ENCODE measurements at regions not wholly inside any gene's neighbourhood (a gene's known extent, or its start where the extent isn't known, plus 50 kb on each side); places are given as distances from the start of the nearest gene placed in this dataset.
"Not testable (repeated sequence)": the region's sequence is repeated elsewhere in the genome, so short reads cannot be mapped to it uniquely, and the experiment has no call there.

DNA sequence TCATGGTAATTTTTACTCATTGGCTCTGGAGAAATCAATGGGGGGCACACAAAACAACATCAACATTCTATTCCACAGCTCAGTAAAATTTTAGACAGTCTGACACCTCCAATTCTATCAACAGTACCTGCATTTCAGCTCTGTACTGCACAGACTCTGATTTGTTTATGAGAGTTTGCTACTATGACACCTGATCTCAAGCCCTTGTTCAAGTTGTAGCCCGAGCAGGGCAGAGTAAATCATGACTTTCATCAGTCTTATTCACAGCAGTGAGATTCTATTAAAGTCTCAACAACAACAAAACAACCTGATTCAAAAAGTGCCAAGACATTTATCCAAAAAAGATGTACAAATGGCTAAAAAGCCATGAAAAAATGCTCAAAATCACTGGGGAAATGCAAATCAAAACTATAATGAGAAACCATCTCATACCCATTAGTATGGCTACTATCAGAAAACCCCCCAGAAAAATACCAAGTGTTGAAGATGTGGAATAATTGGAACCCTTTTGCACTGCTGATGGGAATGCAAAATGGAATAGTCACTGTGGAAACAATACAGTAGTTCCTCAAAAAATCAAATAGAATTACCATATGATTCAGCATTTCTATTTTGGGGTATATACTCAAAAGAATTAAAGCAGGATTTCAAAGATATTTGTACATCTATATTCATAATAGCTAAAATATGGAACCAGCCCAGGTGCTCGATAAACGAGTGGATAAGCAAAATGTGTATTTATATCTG, 71.7 kb upstream of the RBMS1 start:
- no peak for DNase-seq
- Histone ChIP-seq H3K36me3 (ENCODE audit: control insufficient read depth in 3 of 3, insufficient read depth in 2 of 3, low read depth in 1 of 3, low read length in 3 of 3) (no peaks in the 10 kb centered on the region), H3K27ac (ENCODE audit: low read depth in 1 of 3, low read length in 2 of 3) (no peak overlapping the region), H3K4me3 (ENCODE audit: low read depth in 1 of 3, low read length in 3 of 3) (no peak overlapping the region), H3K9me3 (ENCODE audit: control insufficient read depth in 2 of 2, insufficient read depth in 1 of 2, low read depth in 1 of 2, low read length in 1 of 2) (no peaks in the 10 kb centered on the region), H3K4me1 (ENCODE audit: control insufficient read depth in 3 of 3, insufficient read depth in 2 of 3, low read depth in 1 of 3, low read length in 2 of 3) (no peaks in the 10 kb centered on the region), H3K27me3 (ENCODE audit: control insufficient read depth in 3 of 3, insufficient read depth in 3 of 3, low read length in 3 of 3) (no peaks in the 10 kb centered on the region)
- no peak for FAIRE-seq
- WGBS, 3 donors = 68 to 73% (median 70%) methylated on average over 3 of the region's 3 CpGs

DNA sequence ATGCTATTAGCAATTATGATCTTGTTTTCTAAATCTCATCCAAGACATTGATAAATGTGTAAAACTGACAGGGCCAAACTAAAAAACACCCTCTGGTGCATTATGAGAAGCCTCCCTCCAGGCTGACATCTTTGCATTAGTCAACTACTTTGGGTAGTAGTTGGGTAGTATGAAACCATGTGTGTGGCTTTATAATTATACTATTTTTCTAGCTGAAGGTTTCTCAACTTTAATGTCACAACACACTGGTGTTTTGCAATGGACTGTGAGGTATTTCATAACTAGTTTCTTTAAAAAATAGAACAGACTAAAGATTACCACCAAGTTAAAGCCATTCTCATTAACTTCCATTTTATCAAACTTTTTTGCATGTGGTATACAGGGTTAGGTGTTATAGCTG, 73.1 kb upstream of the RBMS1 start:
- FAIRE-seq (no peak), DNase-seq (no peak)
- Histone ChIP-seq H3K27ac (ENCODE audit: low read depth in 1 of 3, low read length in 2 of 3) (no peak overlapping the region), H3K27me3 (ENCODE audit: control insufficient read depth in 3 of 3, insufficient read depth in 3 of 3, low read length in 3 of 3) (no peaks in the 10 kb centered on the region), H3K36me3 (ENCODE audit: control insufficient read depth in 3 of 3, insufficient read depth in 2 of 3, low read depth in 1 of 3, low read length in 3 of 3) (no peaks in the 10 kb centered on the region), H3K4me1 (ENCODE audit: control insufficient read depth in 3 of 3, insufficient read depth in 2 of 3, low read depth in 1 of 3, low read length in 2 of 3) (no peaks in the 10 kb centered on the region), H3K9me3 (ENCODE audit: control insufficient read depth in 2 of 2, insufficient read depth in 1 of 2, low read depth in 1 of 2, low read length in 1 of 2) (no peaks in the 10 kb centered on the region), H3K4me3 (ENCODE audit: low read depth in 1 of 3, low read length in 3 of 3) (no peak overlapping the region)

DNA sequence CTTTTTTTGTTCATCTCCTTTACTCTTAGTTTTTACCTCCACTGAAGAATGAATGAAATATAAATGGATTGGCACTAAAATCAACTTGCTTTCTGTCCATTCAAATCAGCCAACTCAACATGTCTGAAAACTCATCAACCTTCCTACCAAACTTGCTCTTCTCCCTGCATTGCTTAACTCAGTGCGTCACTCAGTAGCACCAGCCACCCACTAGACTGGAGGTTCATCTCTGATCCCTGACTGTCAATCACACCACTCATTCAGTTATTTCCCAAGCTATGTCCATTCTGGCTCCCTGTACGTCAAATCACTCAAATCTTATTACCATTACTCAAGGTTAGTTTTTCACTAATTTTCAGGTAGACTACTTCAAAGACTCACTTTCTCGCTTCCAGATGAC, 75.2 kb upstream of the RBMS1 start:
- Histone ChIP-seq H3K36me3 (ENCODE audit: control insufficient read depth in 3 of 3, insufficient read depth in 2 of 3, low read depth in 1 of 3, low read length in 3 of 3) (no peaks in the 10 kb centered on the region), H3K4me3 (ENCODE audit: low read depth in 1 of 3, low read length in 3 of 3) (no peak overlapping the region), H3K27me3 (ENCODE audit: control insufficient read depth in 3 of 3, insufficient read depth in 3 of 3, low read length in 3 of 3) (no peaks in the 10 kb centered on the region), H3K9me3 (ENCODE audit: control insufficient read depth in 2 of 2, insufficient read depth in 1 of 2, low read depth in 1 of 2, low read length in 1 of 2) (peaks cover 0 to 4% of the 10 kb centered on the region in 2 donors), H3K4me1 (ENCODE audit: control insufficient read depth in 3 of 3, insufficient read depth in 2 of 3, low read depth in 1 of 3, low read length in 2 of 3) (no peaks in the 10 kb centered on the region), H3K27ac (ENCODE audit: low read depth in 1 of 3, low read length in 2 of 3) (no peak overlapping the region)
- 95 to 96% (median 96%) methylated on average over 3 of the region's 3 CpGs for WGBS, 3 donors
- FAIRE-seq = no peak
- no peak for DNase-seq

DNA sequence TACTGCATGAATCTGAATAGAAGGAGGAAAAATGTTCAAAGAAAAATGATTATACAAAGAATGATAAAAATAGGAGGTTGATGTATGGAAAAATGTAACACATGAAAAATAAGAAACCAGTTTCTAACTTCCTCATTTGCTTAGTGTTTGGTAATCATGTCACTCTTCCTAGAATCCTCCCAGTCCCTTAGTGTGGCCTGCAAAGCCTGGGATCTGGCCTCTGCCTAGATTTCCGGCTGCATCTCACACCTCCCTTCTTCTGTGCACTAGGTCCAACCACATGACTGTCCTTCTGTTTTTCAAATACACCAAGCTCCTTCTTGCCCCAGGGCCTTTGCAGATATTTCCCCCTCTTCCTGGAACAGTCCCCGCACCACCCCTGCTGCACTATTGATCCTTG, 76.8 kb upstream of the RBMS1 start:
- H3K9me3 ChIP-seq (ENCODE audit: control insufficient read depth in 2 of 2, insufficient read depth in 1 of 2, low read depth in 1 of 2, low read length in 1 of 2) = peaks cover 0 to 4% of the 10 kb centered on the region in 2 donors
- H3K27me3 ChIP-seq (ENCODE audit: control insufficient read depth in 3 of 3, insufficient read depth in 3 of 3, low read length in 3 of 3) = no peaks in the 10 kb centered on the region
- H3K4me3 ChIP-seq (ENCODE audit: low read depth in 1 of 3, low read length in 3 of 3) = no peak overlapping the region
- no peak overlapping the region for H3K27ac ChIP-seq (ENCODE audit: low read depth in 1 of 3, low read length in 2 of 3)
- WGBS, 3 donors = 88 to 95% (median 90%) methylated on average over 2 of the region's 2 CpGs
- no peak for FAIRE-seq
- no peaks in the 10 kb centered on the region for H3K4me1 ChIP-seq (ENCODE audit: control insufficient read depth in 3 of 3, insufficient read depth in 2 of 3, low read depth in 1 of 3, low read length in 2 of 3)
- no peaks in the 10 kb centered on the region for H3K36me3 ChIP-seq (ENCODE audit: control insufficient read depth in 3 of 3, insufficient read depth in 2 of 3, low read depth in 1 of 3, low read length in 3 of 3)
- no peak for DNase-seq

- Histone ChIP-seq H3K9me3 (ENCODE audit: control insufficient read depth in 2 of 2, insufficient read depth in 1 of 2, low read depth in 1 of 2, low read length in 1 of 2) (peaks cover 0 to 6% of the 10 kb centered on the region in 2 donors), H3K36me3 (ENCODE audit: control insufficient read depth in 3 of 3, insufficient read depth in 2 of 3, low read depth in 1 of 3, low read length in 3 of 3) (no peaks in the 10 kb centered on the region), H3K27me3 (ENCODE audit: control insufficient read depth in 3 of 3, insufficient read depth in 3 of 3, low read length in 3 of 3) (no peaks in the 10 kb centered on the region), H3K27ac (ENCODE audit: low read depth in 1 of 3, low read length in 2 of 3) (no peak overlapping the region), H3K4me3 (ENCODE audit: low read depth in 1 of 3, low read length in 3 of 3) (no peak overlapping the region), H3K4me1 (ENCODE audit: control insufficient read depth in 3 of 3, insufficient read depth in 2 of 3, low read depth in 1 of 3, low read length in 2 of 3) (no peaks in the 10 kb centered on the region)
- WGBS, 3 donors = 83 to 92% (median 84%) methylated on average over 1 of the region's 1 CpG
- no peak for FAIRE-seq
- DNase-seq = no peak
Measured at GRCh38 chr2:160574468-160575140, 81.0 kb upstream of the RBMS1 start.

DNA sequence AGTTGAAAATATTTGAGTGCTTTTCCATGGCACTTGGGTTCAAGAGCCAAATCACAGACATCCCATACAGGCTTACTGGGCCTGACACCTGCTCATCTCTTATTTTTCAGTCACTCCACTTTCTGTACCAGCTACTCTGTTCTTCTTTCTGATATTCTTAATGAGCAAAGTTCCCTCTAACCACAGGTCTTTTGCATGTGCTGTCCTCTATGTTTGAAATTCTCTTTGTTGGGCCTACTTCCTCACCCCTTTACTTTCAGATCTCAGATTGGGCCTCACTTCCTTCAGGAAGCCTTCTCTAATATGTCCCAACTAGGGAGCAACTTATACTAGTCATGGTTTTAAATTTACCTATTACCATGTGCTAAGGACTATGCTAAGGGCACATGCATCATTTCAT, 81.8 kb upstream of the RBMS1 start:
- Histone ChIP-seq H3K4me1 (ENCODE audit: control insufficient read depth in 3 of 3, insufficient read depth in 2 of 3, low read depth in 1 of 3, low read length in 2 of 3) (no peaks in the 10 kb centered on the region), H3K27me3 (ENCODE audit: control insufficient read depth in 3 of 3, insufficient read depth in 3 of 3, low read length in 3 of 3) (no peaks in the 10 kb centered on the region), H3K27ac (ENCODE audit: low read depth in 1 of 3, low read length in 2 of 3) (no peak overlapping the region), H3K4me3 (ENCODE audit: low read depth in 1 of 3, low read length in 3 of 3) (no peak overlapping the region), H3K9me3 (ENCODE audit: control insufficient read depth in 2 of 2, insufficient read depth in 1 of 2, low read depth in 1 of 2, low read length in 1 of 2) (peaks cover 0 to 6% of the 10 kb centered on the region in 2 donors), H3K36me3 (ENCODE audit: control insufficient read depth in 3 of 3, insufficient read depth in 2 of 3, low read depth in 1 of 3, low read length in 3 of 3) (no peaks in the 10 kb centered on the region)
- DNase-seq = no peak
- FAIRE-seq = no peak

DNA sequence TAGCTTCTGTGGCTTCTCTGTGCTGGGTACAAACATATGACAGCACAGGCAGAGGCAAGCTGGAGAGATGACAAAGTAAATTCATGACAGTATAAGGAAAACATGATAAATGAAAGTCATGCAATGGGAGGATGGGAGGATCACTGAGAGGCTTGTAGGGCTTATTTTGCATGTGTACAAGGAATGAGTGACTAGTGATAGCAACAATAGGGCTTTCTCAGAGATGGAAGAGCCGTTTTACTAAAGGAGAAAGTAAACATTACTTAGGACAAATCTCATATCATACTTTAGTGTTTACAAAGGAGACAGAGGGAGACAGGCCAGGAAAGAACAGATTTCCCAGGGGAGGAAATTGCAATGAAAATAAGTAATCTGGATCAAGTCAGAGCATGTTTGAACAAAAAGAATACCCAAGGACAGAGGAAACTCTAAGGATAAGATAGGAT, 82.5 kb upstream of the RBMS1 start:
- no peak for DNase-seq
- Histone ChIP-seq H3K4me1 (ENCODE audit: control insufficient read depth in 3 of 3, insufficient read depth in 2 of 3, low read depth in 1 of 3, low read length in 2 of 3) (no peaks in the 10 kb centered on the region), H3K36me3 (ENCODE audit: control insufficient read depth in 3 of 3, insufficient read depth in 2 of 3, low read depth in 1 of 3, low read length in 3 of 3) (no peaks in the 10 kb centered on the region), H3K9me3 (ENCODE audit: control insufficient read depth in 2 of 2, insufficient read depth in 1 of 2, low read depth in 1 of 2, low read length in 1 of 2) (peaks cover 0 to 6% of the 10 kb centered on the region in 2 donors), H3K4me3 (ENCODE audit: low read depth in 1 of 3, low read length in 3 of 3) (no peak overlapping the region), H3K27ac (ENCODE audit: low read depth in 1 of 3, low read length in 2 of 3) (no peak overlapping the region), H3K27me3 (ENCODE audit: control insufficient read depth in 3 of 3, insufficient read depth in 3 of 3, low read length in 3 of 3) (no peaks in the 10 kb centered on the region)
- FAIRE-seq = no peak
- 11 to 24% (median 13%) methylated on average over 1 of the region's 1 CpG for WGBS, 3 donors

- not testable (repeated sequence) for H3K27ac ChIP-seq (ENCODE audit: low read depth in 1 of 3, low read length in 2 of 3); FAIRE-seq; H3K9me3 ChIP-seq (ENCODE audit: control insufficient read depth in 2 of 2, insufficient read depth in 1 of 2, low read depth in 1 of 2, low read length in 1 of 2); H3K27me3 ChIP-seq (ENCODE audit: control insufficient read depth in 3 of 3, insufficient read depth in 3 of 3, low read length in 3 of 3); H3K36me3 ChIP-seq (ENCODE audit: control insufficient read depth in 3 of 3, insufficient read depth in 2 of 3, low read depth in 1 of 3, low read length in 3 of 3); H3K4me3 ChIP-seq (ENCODE audit: low read depth in 1 of 3, low read length in 3 of 3); H3K4me1 ChIP-seq (ENCODE audit: control insufficient read depth in 3 of 3, insufficient read depth in 2 of 3, low read depth in 1 of 3, low read length in 2 of 3); DNase-seq
- WGBS, 3 donors = 69 to 80% (median 77%) methylated on average over 1 of the region's 1 CpG
Measured at GRCh38 chr2:160577081-160577480, 83.5 kb upstream of the RBMS1 start.

- no peak for FAIRE-seq
Measured at GRCh38 chr2:160581035-160581434, 87.4 kb upstream of the RBMS1 start.

More at GRCh38 chr2:160581035-160581434, 87.4 kb upstream of the RBMS1 start:
- H3K36me3 ChIP-seq (ENCODE audit: control insufficient read depth in 3 of 3, insufficient read depth in 2 of 3, low read depth in 1 of 3, low read length in 3 of 3) = no peaks in the 10 kb centered on the region
- peaks cover 0 to 2% (median 0%) of the 10 kb centered on the region in 3 donors for H3K27me3 ChIP-seq (ENCODE audit: control insufficient read depth in 3 of 3, insufficient read depth in 3 of 3, low read length in 3 of 3)
- no peak overlapping the region for H3K27ac ChIP-seq (ENCODE audit: low read depth in 1 of 3, low read length in 2 of 3)
- WGBS, 3 donors = 88 to 94% (median 90%) methylated on average over 3 of the region's 3 CpGs
- no peak for DNase-seq
- H3K4me1 ChIP-seq (ENCODE audit: control insufficient read depth in 3 of 3, insufficient read depth in 2 of 3, low read depth in 1 of 3, low read length in 2 of 3) = no peaks in the 10 kb centered on the region
- H3K4me3 ChIP-seq (ENCODE audit: low read depth in 1 of 3, low read length in 3 of 3) = no peak overlapping the region
- H3K9me3 ChIP-seq (ENCODE audit: control insufficient read depth in 2 of 2, insufficient read depth in 1 of 2, low read depth in 1 of 2, low read length in 1 of 2) = peaks cover 0 to 3% of the 10 kb centered on the region in 2 donors
